Muscle layer of colon (tissue), 2 donors: ENCODE measurements at regions not wholly inside any gene's neighbourhood (a gene's known extent, or its start where the extent isn't known, plus 50 kb on each side); places are given as distances from the start of the nearest gene placed in this dataset.

Experiments used
- H3K27ac ChIP-seq: one replicate; pipeline ENCODE4 v1.7.0; 2013; ENCODE audit warnings: low read depth, mild to moderate bottlenecking, low read length, moderate library complexity
- H3K27me3 ChIP-seq, 2 donors: one replicate each; pipeline ENCODE4 v1.7.0; 2013; ENCODE audit warnings: low read length in 2 of 2, mild to moderate bottlenecking in 2 of 2; ENCODE audit not compliant: insufficient read depth in 2 of 2, control insufficient read depth in 1 of 2
- H3K36me3 ChIP-seq: one replicate; pipeline ENCODE4 v1.7.0; 2013; ENCODE audit warnings: mild to moderate bottlenecking, low read length; ENCODE audit not compliant: insufficient read depth
- H3K4me1 ChIP-seq: one replicate; pipeline ENCODE4 v1.7.0; 2013; ENCODE audit warnings: mild to moderate bottlenecking, low read length; ENCODE audit not compliant: insufficient read depth
- H3K4me3 ChIP-seq, 2 donors: one replicate each; pipeline ENCODE4 v1.7.0; 2013; ENCODE audit warnings: low read length in 2 of 2, low read depth in 1 of 2, mild to moderate bottlenecking in 1 of 2, moderate library complexity in 1 of 2
- H3K9ac ChIP-seq: one replicate; pipeline ENCODE4 v1.7.0; 2013; ENCODE audit warnings: low read length
- H3K9me3 ChIP-seq: one replicate; pipeline ENCODE4 v1.7.0; 2013; ENCODE audit warnings: mild to moderate bottlenecking, low read length
- donor health status: abdominal sarcoma.
- donor health status: Adenocarcinoma of cecum.

GRCh38 chr10:130497056-130498010 is 361.1 kb downstream of the GLRX3 start:
- no peak overlapping the region for H3K27ac ChIP-seq

DNA sequence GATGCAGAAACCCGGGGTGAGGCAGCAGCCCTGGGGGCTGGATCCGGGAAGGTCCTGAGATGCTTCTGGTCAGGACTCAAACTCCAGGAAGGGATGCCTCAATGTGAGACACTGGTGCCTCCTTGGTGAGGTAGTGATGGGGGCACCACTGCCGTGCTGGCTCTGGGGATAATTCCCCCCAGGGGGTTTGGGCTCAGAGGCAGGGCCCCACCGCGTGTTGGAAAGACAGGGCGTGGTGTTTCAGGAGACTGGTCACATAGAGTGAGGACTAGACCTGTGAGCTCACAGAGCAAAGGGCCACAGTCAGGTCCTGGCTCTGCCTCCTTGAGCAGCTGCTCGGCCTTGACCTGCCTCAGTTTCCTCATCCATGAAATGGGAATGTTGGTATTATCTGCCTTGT is 361.9 kb downstream of the GLRX3 start:
- H3K36me3 ChIP-seq = no peaks in the 10 kb centered on the region
- H3K4me3 ChIP-seq = no peak overlapping the region
- H3K9ac ChIP-seq = no peak overlapping the region
- no peaks in the 10 kb centered on the region for H3K9me3 ChIP-seq
- H3K27me3 ChIP-seq = no peaks in the 10 kb centered on the region
- H3K27ac ChIP-seq = no peak overlapping the region
- no peaks in the 10 kb centered on the region for H3K4me1 ChIP-seq

More at GRCh38 chr10:130497056-130498010, 361.1 kb downstream of the GLRX3 start:
- H3K9me3 ChIP-seq = no peaks in the 10 kb centered on the region
- H3K4me1 ChIP-seq = no peaks in the 10 kb centered on the region
- no peaks in the 10 kb centered on the region for H3K36me3 ChIP-seq
- H3K27me3 ChIP-seq = no peaks in the 10 kb centered on the region
- H3K4me3 ChIP-seq = no peak overlapping the region
- H3K9ac ChIP-seq = no peak overlapping the region

- H3K27me3 ChIP-seq = no peaks in the 10 kb centered on the region
- no peak overlapping the region for H3K27ac ChIP-seq
- H3K4me1 ChIP-seq = no peaks in the 10 kb centered on the region
- H3K4me3 ChIP-seq = no peak overlapping the region
- H3K9me3 ChIP-seq = no peaks in the 10 kb centered on the region
- no peaks in the 10 kb centered on the region for H3K36me3 ChIP-seq
- H3K9ac ChIP-seq = no peak overlapping the region
Observed at GRCh38 chr10:130498934-130499333, 362.7 kb downstream of the GLRX3 start.

DNA sequence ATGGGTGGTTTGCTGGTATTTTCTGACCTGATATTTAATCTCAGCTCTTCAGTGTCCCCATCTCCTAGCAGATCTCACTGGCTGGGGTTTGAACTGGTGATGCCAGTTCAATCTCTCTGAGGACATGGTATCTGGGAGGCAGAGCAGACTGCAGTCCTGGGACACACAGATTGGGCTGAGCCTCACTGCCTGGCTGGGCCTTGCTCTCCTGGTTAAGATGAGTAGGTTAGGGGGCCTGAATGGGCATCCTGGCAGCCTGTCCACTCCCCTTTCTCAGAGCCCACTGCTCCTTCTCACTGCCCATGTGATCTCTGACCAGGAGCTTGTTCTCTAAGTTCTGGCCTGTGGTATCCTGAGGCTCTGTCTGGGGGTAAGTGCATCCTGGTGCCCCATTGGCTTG is 363.4 kb downstream of the GLRX3 start:
- no peaks in the 10 kb centered on the region for H3K27me3 ChIP-seq
- H3K9ac ChIP-seq = no peak overlapping the region
- H3K4me1 ChIP-seq = no peaks in the 10 kb centered on the region
- H3K9me3 ChIP-seq = no peaks in the 10 kb centered on the region
- no peak overlapping the region for H3K27ac ChIP-seq
- H3K4me3 ChIP-seq = no peak overlapping the region
- H3K36me3 ChIP-seq = no peaks in the 10 kb centered on the region

DNA sequence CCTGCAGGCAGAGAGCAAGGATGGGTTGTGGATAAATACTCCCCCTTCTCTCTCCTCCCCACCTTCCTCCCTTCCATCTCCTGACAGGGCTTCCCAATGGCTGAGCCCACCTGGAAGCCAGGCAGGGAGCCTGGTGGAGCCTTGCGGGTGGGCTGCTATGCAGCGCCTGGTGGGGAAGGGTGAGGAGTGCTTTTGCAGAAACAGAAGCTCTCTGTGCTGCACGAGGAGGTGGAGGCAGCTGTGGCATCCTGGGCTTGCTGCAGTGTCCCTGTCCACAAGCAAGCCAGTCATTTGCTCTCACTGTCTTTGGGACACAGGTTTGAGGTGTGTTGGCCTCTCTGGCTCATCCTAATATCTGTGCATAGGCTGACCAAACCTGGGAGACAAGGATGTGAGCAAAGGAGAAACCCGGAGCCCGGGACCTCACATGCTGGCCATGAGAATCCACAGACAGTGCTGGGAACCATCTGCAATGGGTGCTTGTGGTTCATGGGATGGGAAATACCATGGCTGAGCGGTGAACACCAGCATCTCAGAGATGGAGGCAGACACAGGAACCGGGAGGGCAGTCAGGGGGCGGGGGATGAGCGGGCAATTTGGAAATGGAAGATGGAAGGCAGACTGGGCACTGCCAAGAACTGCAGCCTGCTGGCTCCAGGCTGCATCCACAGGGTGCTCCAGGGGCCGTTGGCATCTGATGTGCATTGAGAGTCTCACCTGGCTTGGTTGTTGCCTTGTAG is 364.2 kb downstream of the GLRX3 start:
- no peak overlapping the region for H3K27ac ChIP-seq
- no peaks in the 10 kb centered on the region for H3K36me3 ChIP-seq
- H3K9ac ChIP-seq = no peak overlapping the region
- no peak overlapping the region for H3K4me3 ChIP-seq
- H3K27me3 ChIP-seq = no peaks in the 10 kb centered on the region
- H3K4me1 ChIP-seq = no peaks in the 10 kb centered on the region
- no peaks in the 10 kb centered on the region for H3K9me3 ChIP-seq

GRCh38 chr10:130507461-130507860 is 371.3 kb downstream of the GLRX3 start:
- Histone ChIP-seq H3K4me3 (no peak overlapping the region), H3K9me3 (no peaks in the 10 kb centered on the region), H3K27ac (no peak overlapping the region), H3K27me3 (no peaks in the 10 kb centered on the region), H3K9ac (no peak overlapping the region), H3K36me3 (no peaks in the 10 kb centered on the region), H3K4me1 (no peaks in the 10 kb centered on the region)

GRCh38 chr10:130509881-130510689 is 373.9 kb downstream of the GLRX3 start:
- no peaks in the 10 kb centered on the region for H3K27me3 ChIP-seq
- no peak overlapping the region for H3K9ac ChIP-seq
- no peak overlapping the region for H3K27ac ChIP-seq

GRCh38 chr10:130510755-130511154 is 374.6 kb downstream of the GLRX3 start:
- Histone ChIP-seq H3K36me3 (no peaks in the 10 kb centered on the region), H3K9ac (no peak overlapping the region), H3K4me3 (no peak overlapping the region), H3K4me1 (no peaks in the 10 kb centered on the region), H3K9me3 (no peaks in the 10 kb centered on the region), H3K27ac (no peak overlapping the region), H3K27me3 (no peaks in the 10 kb centered on the region)

More at GRCh38 chr10:130509881-130510689, 373.9 kb downstream of the GLRX3 start:
- Histone ChIP-seq H3K36me3 (no peaks in the 10 kb centered on the region), H3K4me1 (no peaks in the 10 kb centered on the region), H3K4me3 (no peak overlapping the region), H3K9me3 (no peaks in the 10 kb centered on the region)

DNA sequence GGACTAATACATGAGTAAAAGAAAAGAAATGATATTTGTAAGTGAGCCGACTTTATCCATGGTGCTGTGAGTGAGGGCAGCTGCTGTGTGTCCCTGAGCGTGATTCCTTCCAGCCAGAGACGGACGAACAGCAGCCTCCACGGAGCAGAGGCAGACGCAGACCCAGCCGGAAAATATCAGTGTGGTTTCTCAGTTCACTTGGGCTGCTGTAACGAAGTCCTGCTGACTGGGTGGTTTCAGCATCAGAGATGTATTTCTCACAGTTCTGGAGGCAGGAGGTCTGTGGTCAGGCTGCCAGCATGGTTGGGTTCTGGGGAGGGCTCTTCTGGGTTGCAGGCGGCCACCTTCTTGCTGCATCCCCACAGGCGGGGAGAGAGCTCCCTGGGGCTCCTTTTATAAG is 375.6 kb downstream of the GLRX3 start:
- Histone ChIP-seq H3K27ac (no peak overlapping the region), H3K9me3 (no peaks in the 10 kb centered on the region), H3K27me3 (no peaks in the 10 kb centered on the region), H3K9ac (no peak overlapping the region), H3K4me3 (no peak overlapping the region), H3K4me1 (no peaks in the 10 kb centered on the region), H3K36me3 (no peaks in the 10 kb centered on the region)

DNA sequence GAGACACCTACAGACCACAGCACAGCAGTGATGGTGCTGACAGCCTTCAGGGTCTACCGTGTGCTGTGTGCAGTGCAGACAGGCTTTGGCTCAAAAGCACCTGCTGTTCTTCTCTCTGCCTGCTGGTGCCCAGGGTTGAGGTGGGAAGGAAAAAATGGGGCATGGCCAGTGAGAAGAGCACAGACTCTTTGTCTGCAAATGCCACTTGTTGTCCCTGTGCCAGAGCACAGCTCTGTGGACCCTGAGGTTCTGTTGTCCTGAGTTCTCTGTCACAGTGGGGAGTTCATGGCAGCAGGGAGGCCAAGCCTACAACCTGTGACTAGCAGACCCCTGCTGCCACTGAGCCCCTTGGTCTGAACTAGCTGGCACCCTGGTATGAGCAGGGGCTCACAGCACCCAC is 376.7 kb downstream of the GLRX3 start:
- H3K27me3 ChIP-seq = no peaks in the 10 kb centered on the region
- H3K9me3 ChIP-seq = no peaks in the 10 kb centered on the region
- H3K4me3 ChIP-seq = no peak overlapping the region
- H3K27ac ChIP-seq = no peak overlapping the region
- no peaks in the 10 kb centered on the region for H3K4me1 ChIP-seq
- H3K36me3 ChIP-seq = no peaks in the 10 kb centered on the region
- H3K9ac ChIP-seq = no peak overlapping the region
